ENCODE measurements at regions not wholly inside any gene's neighbourhood (a gene's known extent, or its start where the extent isn't known, plus 50 kb on each side); places are given as distances from the start of the nearest gene placed in this dataset.

DNA sequence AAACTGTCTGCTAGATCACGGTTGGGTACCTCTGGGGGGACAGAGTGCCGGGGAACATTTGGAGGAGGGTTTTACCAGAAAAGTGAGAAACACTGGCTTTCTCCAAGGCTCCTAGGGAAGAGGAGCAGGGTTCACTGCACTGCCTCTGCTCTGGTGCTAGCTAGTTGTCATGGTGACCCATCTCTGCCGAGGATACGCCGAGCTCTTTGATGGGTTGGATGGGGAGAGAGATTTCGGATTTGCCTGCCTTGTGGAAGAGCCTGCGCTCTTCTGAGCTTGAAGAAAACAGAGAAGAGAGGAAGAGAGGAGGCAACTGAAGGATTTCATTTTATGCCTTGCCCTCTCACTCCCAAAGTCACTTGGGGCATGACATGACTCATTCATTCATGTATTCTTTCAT, 92.1 kb downstream of the NAV1 start:
- DNase-seq (ENCODE audit: low spot score) = no peak
- TF ChIP-seq, protein P1, sequence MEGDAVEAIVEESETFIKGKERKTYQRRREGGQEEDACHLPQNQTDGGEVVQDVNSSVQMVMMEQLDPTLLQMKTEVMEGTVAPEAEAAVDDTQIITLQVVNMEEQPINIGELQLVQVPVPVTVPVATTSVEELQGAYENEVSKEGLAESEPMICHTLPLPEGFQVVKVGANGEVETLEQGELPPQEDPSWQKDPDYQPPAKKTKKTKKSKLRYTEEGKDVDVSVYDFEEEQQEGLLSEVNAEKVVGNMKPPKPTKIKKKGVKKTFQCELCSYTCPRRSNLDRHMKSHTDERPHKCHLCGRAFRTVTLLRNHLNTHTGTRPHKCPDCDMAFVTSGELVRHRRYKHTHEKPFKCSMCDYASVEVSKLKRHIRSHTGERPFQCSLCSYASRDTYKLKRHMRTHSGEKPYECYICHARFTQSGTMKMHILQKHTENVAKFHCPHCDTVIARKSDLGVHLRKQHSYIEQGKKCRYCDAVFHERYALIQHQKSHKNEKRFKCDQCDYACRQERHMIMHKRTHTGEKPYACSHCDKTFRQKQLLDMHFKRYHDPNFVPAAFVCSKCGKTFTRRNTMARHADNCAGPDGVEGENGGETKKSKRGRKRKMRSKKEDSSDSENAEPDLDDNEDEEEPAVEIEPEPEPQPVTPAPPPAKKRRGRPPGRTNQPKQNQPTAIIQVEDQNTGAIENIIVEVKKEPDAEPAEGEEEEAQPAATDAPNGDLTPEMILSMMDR (IDR thresholded peaks at IDR 0.05; ENCODE audit: extremely low read depth, missing control alignments) = no peak

DNA sequence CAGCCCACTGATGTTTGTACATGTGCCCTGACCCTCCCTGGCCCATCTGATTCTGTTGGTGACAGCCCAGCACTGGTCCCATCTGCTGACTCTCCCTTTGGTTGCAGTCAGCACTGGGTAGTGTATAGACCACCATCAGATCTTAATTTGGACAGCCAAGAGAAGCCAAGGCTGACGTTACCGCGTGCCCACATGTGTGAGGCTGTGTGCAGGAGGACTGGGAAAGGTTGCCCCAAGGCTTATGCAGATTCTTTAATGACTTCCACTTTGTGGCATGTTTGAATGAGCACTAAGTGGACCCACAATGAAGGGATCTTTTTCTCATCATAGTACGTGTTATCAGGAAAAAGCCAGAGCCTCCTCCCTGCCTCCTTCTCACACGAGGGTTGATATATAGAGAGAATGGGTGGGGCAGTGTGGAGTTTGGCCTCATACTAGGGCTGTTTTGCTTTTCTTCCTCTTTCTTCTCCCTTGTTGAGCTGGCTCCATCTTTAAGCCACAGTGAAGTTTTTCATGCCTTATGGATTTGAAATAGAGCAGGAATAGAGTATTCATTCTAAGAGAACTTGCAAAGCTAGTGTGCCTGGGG, 93.5 kb downstream of the NAV1 start:
- DNase-seq (ENCODE audit: low spot score) = no peak
- TF ChIP-seq, protein P1 (IDR thresholded peaks at IDR 0.05; ENCODE audit: extremely low read depth, missing control alignments) = no peak

DNA sequence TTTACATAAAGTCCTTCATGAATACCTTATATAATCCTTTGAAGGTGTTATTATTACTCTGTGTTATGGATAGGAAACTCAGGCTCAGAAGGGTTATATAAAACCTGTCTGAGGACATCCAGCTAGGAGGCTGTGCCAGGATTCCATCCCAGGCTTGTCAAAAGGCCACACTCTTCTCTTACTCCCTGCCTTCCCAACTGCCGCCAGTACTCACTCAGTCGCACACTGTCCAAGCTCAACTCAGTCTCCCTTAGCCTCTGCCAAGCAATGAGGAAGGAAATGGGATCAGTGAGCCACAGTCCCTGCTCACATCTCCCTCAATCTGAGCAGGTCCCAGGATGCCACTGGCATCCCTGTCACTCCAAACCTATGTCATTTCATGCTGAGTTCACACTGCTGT, 94.4 kb downstream of the NAV1 start:
- no peak for DNase-seq (ENCODE audit: low spot score)
- TF ChIP-seq, protein P1 (IDR thresholded peaks at IDR 0.05; ENCODE audit: extremely low read depth, missing control alignments) = no peak

DNA sequence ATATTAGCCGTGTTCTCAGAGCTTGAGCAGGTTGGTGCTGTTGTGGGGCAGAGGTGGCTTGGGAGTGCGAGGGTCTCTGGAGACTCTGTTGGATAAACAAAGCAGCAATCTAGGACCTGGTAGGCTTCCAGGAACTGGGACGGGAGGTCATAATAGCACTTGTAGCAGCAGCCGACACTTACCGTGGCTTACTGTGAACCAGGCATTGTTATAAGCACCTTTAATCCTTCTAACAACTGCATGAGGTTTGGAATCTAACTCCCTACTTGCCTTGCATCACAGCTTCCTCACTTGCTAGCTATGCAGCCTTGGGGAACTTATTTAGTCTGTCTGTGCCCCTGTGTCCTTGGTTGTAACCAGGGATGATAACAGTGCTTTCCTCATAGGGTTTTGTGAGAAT, 94.9 kb downstream of the NAV1 start:
- no peak for DNase-seq (ENCODE audit: low spot score)
- TF ChIP-seq, protein P1 (IDR thresholded peaks at IDR 0.05; ENCODE audit: extremely low read depth, missing control alignments) = no peak

DNA sequence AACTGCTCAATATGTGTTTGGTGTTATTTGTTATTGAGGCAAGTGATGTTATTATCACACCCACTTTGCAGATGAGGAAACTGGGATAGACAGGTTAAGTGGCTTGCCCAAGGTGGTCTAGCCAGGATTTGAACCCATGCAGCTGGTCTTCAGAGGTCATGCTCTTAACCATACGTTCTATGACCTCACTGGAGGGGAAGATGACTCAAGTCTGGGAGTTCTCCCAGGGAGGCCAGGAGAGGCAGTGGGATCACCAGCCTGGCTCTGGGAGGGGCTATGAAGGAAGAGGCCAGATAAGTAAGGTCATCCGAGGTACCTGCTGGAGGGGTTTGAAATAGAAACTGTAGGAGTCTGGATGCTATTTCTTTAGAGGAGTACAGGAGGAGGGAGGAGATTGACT, 95.3 kb downstream of the NAV1 start:
- DNase-seq (ENCODE audit: low spot score) = no peak
- TF ChIP-seq, protein P1 (IDR thresholded peaks at IDR 0.05; ENCODE audit: extremely low read depth, missing control alignments) = no peak

DNA sequence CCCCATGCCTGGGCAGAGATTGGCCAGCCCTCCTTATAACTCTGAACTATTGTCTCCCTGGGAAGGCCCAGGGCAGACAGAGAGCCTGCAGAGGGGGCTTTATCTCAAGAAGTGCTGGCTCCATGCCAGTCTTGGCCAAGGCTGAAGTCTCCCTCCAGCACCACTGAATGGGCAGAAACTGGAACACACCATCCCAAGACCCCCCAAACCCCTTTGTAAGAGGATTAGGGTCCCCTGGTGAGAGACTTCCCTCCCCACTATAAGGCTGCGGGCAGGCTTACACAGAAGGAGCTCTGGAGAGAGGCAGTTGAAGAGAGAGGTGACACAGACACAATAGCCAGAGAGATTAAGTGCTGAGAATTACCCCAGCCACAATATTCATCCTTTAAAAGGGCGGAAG, 97.2 kb downstream of the NAV1 start:
- TF ChIP-seq, protein P1 (IDR thresholded peaks at IDR 0.05; ENCODE audit: extremely low read depth, missing control alignments) = no peak
- no peak for DNase-seq (ENCODE audit: low spot score)

DNA sequence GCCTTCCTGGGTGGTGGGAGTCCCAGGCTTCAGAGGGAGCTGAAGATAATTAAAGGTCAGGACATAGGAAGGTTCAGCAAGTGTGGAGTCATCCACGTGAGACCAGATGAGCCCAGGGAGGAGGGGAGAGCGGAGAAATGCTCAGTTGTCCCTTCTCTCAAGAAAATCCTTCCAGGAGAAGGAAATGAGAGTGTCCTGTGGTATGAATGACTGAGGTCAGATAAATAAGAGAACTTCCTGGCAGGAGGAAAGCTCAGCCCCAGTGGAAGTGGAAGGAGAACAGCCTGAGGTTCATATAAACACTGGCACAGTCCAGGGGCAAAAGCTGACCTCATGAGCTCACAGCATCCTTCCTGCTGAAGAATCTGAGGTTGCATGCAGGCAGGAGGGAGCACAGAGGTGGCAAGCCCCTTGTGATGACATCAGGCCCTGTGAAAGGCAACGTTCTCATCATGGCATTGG, 97.6 kb downstream of the NAV1 start:
- no peak for DNase-seq (ENCODE audit: low spot score)
- TF ChIP-seq, protein P1 (IDR thresholded peaks at IDR 0.05; ENCODE audit: extremely low read depth, missing control alignments) = no peak

All from GM20000 (cell line).